GM23248 (cell line): ENCODE measurements at regions not wholly inside any gene's neighbourhood (a gene's known extent, or its start where the extent isn't known, plus 50 kb on each side); places are given as distances from the start of the nearest gene placed in this dataset.

Experiments
- EZH2 ChIP-seq: fragments of 200-600 bp; sonication (generic); IDR thresholded peaks from 2 replicates; pipeline ENCODE4 v1.6.1; 2018; ENCODE audit warnings: antibody characterized with exemption, mild to moderate bottlenecking; ENCODE audit not compliant: insufficient read depth, poor library complexity, severe bottlenecking
- EZH2phosphoT487 ChIP-seq: fragments of 200-600 bp; sonication (generic); IDR thresholded peaks from 2 replicates; pipeline ENCODE4 v1.6.1; 2018; ENCODE audit warnings: antibody characterized with exemption, moderate library complexity, mild to moderate bottlenecking, low read depth; ENCODE audit not compliant: insufficient read depth

DNA sequence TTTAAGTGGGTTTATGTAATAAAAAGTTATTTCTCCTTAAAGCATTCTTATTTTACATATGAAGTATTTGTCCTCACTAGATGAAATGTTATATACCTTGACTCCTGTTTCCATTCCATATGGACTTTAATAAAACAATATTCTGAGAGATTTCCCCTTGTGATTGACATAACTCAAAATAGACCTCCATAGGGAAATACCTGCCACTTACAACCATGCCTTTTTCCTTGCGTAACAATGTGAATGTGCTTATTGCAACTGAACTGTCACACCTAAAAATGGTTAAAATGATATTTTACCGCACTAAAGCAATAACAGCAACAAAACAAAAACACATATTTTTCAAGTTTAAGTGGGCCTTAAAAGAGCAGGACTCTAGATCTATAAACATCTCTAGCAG is 70.3 kb upstream of the TGIF1 start:
- no peak for TF ChIP-seq EZH2
- TF ChIP-seq EZH2phosphoT487: no peak
